ENCODE measurements at regions not wholly inside any gene's neighbourhood (a gene's known extent, or its start where the extent isn't known, plus 50 kb on each side); places are given as distances from the start of the nearest gene placed in this dataset.

DNA sequence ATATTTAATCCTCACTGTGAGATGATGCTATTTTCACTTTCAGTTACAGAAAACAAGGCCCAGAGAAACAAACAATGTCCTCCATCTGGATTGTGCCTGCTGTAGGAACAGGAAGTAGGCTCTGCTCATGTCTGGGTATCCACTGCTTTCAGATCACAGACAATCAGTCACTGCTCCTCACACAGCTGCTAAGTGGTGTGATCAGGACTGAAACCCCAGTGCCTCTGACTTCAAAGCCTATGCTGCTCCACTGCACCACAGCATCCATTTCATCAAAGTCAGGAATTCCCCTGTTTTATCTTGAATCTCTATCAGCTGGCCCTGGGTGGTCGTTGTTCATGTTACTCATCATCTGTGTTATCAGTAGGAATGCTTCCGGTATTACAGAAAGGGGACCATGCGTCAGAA is 303.8 kb upstream of the TRIB2 start:
- TF ChIP-seq, protein P1, sequence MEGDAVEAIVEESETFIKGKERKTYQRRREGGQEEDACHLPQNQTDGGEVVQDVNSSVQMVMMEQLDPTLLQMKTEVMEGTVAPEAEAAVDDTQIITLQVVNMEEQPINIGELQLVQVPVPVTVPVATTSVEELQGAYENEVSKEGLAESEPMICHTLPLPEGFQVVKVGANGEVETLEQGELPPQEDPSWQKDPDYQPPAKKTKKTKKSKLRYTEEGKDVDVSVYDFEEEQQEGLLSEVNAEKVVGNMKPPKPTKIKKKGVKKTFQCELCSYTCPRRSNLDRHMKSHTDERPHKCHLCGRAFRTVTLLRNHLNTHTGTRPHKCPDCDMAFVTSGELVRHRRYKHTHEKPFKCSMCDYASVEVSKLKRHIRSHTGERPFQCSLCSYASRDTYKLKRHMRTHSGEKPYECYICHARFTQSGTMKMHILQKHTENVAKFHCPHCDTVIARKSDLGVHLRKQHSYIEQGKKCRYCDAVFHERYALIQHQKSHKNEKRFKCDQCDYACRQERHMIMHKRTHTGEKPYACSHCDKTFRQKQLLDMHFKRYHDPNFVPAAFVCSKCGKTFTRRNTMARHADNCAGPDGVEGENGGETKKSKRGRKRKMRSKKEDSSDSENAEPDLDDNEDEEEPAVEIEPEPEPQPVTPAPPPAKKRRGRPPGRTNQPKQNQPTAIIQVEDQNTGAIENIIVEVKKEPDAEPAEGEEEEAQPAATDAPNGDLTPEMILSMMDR (IDR thresholded peaks at IDR 0.05): no peak
- TF ChIP-seq EZH2 (IDR thresholded peaks at IDR 0.05; ENCODE audit: borderline replicate concordance, insufficient read depth, low read depth, low read length, poor library complexity, severe bottlenecking): no peak

All from B cell (primary cell).